Osteocyte (in vitro differentiated cells): ENCODE measurements at regions not wholly inside any gene's neighbourhood (a gene's known extent, or its start where the extent isn't known, plus 50 kb on each side); places are given as distances from the start of the nearest gene placed in this dataset.

Experiments used
- DNase-seq: peaks from one replicate; pipeline ENCODE4 v3.0.0; 2021; ENCODE audit warnings: mixed read lengths; ENCODE audit not compliant: unreplicated experiment; ENCODE audit errors: extremely low spot score
- H3K27ac Mint-ChIP-seq: one replicate; pipeline ENCODE4 v1.8.0; 2021; ENCODE audit warnings: mild to moderate bottlenecking, mixed read lengths; ENCODE audit not compliant: unreplicated experiment
- H3K27me3 Mint-ChIP-seq: one replicate; pipeline ENCODE4 v1.8.0; 2021; ENCODE audit warnings: mixed read lengths; ENCODE audit not compliant: unreplicated experiment
- H3K36me3 Mint-ChIP-seq: one replicate; pipeline ENCODE4 v1.8.0; 2021; ENCODE audit warnings: mixed read lengths; ENCODE audit not compliant: unreplicated experiment
- H3K4me1 Mint-ChIP-seq: one replicate; pipeline ENCODE4 v1.8.0; 2021; ENCODE audit warnings: mixed read lengths; ENCODE audit not compliant: unreplicated experiment
- H3K4me3 Mint-ChIP-seq: one replicate; pipeline ENCODE4 v1.8.0; 2021; ENCODE audit warnings: mild to moderate bottlenecking, moderate library complexity, mixed read lengths; ENCODE audit not compliant: unreplicated experiment
- H3K9me3 Mint-ChIP-seq: one replicate; pipeline ENCODE4 v1.8.0; 2021; ENCODE audit warnings: mixed read lengths; ENCODE audit not compliant: unreplicated experiment
- CTCF ChIP-seq: fragments of 200-600 bp; sonication (generic); IDR thresholded peaks from 2 replicates; pipeline ENCODE4 v1.5.0; 2021; ENCODE audit warnings: antibody characterized with exemption, mild to moderate bottlenecking, moderate library complexity

DNA sequence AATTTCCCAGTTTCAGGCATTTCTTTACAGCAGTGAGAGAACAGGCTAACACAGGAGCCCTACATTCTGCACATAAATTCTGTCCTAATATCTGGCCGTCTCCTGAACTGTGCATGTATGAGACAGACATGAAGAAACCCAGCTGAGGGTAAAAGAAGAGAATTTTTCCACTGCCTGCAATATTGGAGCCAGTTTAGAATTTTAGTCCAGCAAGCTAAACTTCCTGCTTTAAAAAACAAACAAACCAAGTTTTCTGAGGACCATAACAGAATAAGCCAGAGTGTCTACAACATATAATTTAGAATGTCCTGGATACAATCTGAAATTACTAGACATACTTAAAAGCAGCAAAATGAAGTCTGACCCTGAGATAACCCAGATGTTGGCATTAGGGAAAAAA, 215.1 kb upstream of the KLHL29 start:
- Mint-ChIP-seq H3K4me3 (no peak overlapping the region), H3K27me3 (no peaks in the 10 kb centered on the region), H3K27ac (no peak overlapping the region)

DNA sequence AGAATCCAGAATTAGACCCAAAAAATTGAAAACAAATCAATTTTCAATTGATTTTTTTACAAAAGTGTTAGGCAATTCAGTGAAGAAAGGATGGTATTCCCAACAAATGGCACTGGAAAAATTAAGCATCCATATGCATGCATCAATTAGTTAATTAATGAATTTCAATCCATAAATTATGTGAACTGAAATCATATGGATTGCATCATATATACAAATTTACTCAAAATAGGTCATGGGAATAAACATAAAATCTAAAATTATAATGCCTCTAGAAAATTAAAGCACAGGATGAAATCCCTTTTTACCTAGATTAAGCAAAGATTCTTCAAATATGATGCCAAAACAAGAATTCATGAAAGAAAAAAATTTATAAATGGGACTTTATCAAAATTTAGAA, 213.9 kb upstream of the KLHL29 start:
- Mint-ChIP-seq H3K27ac (no peak overlapping the region), H3K9me3 (peaks cover 6% of the 10 kb centered on the region), H3K4me1 (no peaks in the 10 kb centered on the region), H3K27me3 (no peaks in the 10 kb centered on the region), H3K4me3 (no peak overlapping the region), H3K36me3 (no peaks in the 10 kb centered on the region)
- DNase-seq: no peak
- TF ChIP-seq CTCF: no peak

More for the DNA sequence above, 215.1 kb upstream of the KLHL29 start:
- no peak for DNase-seq
- no peak for TF ChIP-seq CTCF
- peaks cover 6% of the 10 kb centered on the region for H3K9me3 Mint-ChIP-seq
- no peaks in the 10 kb centered on the region for H3K4me1 Mint-ChIP-seq
- H3K36me3 Mint-ChIP-seq: no peaks in the 10 kb centered on the region

GRCh38 chr2:23178396-23178795, 206.6 kb upstream of the KLHL29 start:
- H3K4me3 Mint-ChIP-seq: no peak overlapping the region
- DNase-seq: no peak
- no peaks in the 10 kb centered on the region for H3K4me1 Mint-ChIP-seq
- no peaks in the 10 kb centered on the region for H3K27me3 Mint-ChIP-seq
- H3K36me3 Mint-ChIP-seq: no peaks in the 10 kb centered on the region
- no peak overlapping the region for H3K27ac Mint-ChIP-seq
- TF ChIP-seq CTCF: no peak
- peaks cover 10% of the 10 kb centered on the region for H3K9me3 Mint-ChIP-seq

DNA sequence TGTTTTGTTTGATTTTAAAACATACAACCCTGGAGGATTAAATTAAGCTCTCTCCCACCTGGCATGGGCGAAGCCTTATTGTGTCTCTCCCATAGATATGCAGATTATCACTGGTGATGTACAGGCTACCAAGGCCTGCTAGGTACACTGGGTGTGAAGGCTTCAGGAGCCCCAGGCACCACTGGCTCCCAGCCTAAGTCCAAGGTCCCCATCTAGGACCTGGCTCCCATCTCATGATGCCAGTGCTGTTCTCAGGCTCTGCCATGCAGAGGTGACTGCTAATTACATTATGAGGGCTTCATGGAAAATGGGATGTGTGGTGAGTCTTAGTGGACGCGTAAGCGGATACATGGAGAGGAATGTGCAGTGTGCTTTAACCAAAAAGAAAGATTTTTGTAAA, 201.2 kb upstream of the KLHL29 start:
- Mint-ChIP-seq H3K4me1 (no peaks in the 10 kb centered on the region), H3K27me3 (peaks cover 2% of the 10 kb centered on the region), H3K4me3 (no peak overlapping the region), H3K27ac (no peak overlapping the region), H3K9me3 (peaks cover 6% of the 10 kb centered on the region), H3K36me3 (no peaks in the 10 kb centered on the region)
- DNase-seq: no peak
- no peak for TF ChIP-seq CTCF

DNA sequence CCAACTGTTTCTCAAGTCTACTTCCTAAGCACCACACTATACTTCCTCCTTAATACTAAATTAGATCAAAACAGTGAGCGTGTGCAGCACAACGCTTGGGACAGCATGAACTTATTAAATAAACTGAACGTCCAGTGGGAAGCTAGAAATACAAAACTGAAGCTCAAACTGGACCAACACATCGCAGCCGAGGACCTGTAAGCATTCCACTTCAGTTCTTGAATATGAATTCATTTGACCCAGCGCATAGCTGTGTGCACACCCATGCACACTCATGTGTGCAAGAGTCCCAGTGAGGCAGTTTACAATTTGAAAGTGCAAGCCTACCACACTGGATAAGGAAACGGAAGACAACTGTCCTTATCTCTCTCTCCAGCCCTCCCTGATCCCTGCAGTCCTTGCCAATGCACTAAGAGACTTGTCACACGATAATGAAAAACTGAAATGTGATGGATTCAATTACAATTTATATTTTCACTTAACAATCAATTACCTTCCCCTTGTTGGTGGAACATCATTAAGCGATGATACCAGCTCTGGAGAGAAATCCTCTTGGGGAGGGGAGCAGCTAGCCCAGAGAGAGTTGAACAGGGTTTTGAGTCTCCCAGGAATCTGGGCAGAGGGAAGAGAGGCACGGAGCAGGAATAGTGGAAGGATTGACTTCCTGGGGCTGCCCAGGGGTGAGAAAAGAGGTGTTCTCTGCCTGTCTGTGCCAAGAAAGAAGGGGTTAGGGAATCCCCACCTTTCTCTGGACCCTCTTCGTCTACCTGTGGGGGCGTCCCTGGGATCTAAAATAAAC, 186.5 kb upstream of the KLHL29 start:
- H3K4me3 Mint-ChIP-seq: no peak overlapping the region
- H3K4me1 Mint-ChIP-seq: no peaks in the 10 kb centered on the region
- H3K9me3 Mint-ChIP-seq: no peaks in the 10 kb centered on the region
- no peaks in the 10 kb centered on the region for H3K36me3 Mint-ChIP-seq
- H3K27me3 Mint-ChIP-seq: peaks cover 14% of the 10 kb centered on the region
- no peak overlapping the region for H3K27ac Mint-ChIP-seq
- no peak for TF ChIP-seq CTCF
- no peak for DNase-seq
